B cell (primary cell): ENCODE measurements at regions not wholly inside any gene's neighbourhood (a gene's known extent, or its start where the extent isn't known, plus 50 kb on each side); places are given as distances from the start of the nearest gene placed in this dataset.
"Not testable (repeated sequence)": the region's sequence is repeated elsewhere in the genome, so short reads cannot be mapped to it uniquely, and the experiment has no call there.

Source experiments
- CTCF ChIP-seq: fragments of 200-600 bp; IDR thresholded peaks from one replicate; pipeline ENCODE4 v1.8.0; 2022; ENCODE audit warnings: antibody characterized with exemption, mild to moderate bottlenecking
- EZH2 ChIP-seq: IDR thresholded peaks from 2 replicates; pipeline ENCODE4 v1.6.1; 2012; ENCODE audit warnings: borderline replicate concordance, low read depth, mild to moderate bottlenecking, moderate library complexity, low read length; ENCODE audit not compliant: insufficient read depth, poor library complexity, severe bottlenecking

GRCh38 chr2:91760672-91761071 is 3069.2 kb downstream of the RPIA start:
- not testable (repeated sequence) for TF ChIP-seq EZH2, CTCF
